ENCODE measurements at regions not wholly inside any gene's neighbourhood (a gene's known extent, or its start where the extent isn't known, plus 50 kb on each side); places are given as distances from the start of the nearest gene placed in this dataset.

- TF ChIP-seq, protein P1, sequence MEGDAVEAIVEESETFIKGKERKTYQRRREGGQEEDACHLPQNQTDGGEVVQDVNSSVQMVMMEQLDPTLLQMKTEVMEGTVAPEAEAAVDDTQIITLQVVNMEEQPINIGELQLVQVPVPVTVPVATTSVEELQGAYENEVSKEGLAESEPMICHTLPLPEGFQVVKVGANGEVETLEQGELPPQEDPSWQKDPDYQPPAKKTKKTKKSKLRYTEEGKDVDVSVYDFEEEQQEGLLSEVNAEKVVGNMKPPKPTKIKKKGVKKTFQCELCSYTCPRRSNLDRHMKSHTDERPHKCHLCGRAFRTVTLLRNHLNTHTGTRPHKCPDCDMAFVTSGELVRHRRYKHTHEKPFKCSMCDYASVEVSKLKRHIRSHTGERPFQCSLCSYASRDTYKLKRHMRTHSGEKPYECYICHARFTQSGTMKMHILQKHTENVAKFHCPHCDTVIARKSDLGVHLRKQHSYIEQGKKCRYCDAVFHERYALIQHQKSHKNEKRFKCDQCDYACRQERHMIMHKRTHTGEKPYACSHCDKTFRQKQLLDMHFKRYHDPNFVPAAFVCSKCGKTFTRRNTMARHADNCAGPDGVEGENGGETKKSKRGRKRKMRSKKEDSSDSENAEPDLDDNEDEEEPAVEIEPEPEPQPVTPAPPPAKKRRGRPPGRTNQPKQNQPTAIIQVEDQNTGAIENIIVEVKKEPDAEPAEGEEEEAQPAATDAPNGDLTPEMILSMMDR (conservative IDR thresholded peaks at IDR 0.05 in 1 of 2, IDR thresholded peaks at IDR 0.05 in 1 of 2; ENCODE audit: low read depth in 1 of 2, low read length in 2 of 2) = no peak
- TF ChIP-seq EZH2 (IDR thresholded peaks at IDR 0.05; ENCODE audit: low read length, missing control alignments) = no peak
Observed at GRCh38 chr20:24245094-24245493, 224.3 kb upstream of the SYNDIG1 start.
